ENCODE measurements at regions not wholly inside any gene's neighbourhood (a gene's known extent, or its start where the extent isn't known, plus 50 kb on each side); places are given as distances from the start of the nearest gene placed in this dataset.

DNA sequence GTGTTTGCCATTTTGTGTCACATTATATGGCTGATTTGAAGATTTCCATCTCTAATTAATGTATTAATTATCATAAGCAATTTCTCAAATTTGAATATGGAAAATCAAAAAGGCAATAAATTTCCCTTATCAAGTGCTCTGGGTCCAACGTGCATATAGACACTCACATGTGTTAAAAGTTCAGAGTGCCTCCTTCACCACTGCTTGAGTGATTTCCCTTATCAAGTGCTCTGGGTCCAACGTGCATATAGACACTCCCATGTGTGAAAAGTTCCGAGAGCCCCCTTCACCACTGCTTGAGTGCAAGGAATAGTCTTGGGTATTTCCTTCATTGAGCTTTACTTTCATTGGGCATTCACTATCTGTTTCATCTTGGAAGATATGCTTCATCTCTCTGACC lies 421.0 kb upstream of the ZNF717 start:
- in situ Hi-C loops (cut with HindIII; ENCODE audit: low pct_unique_long_range_greater_than_20kb, low sequenced_read_pairs) (no loop called here), intact Hi-C loops (cut with micrococcal nuclease; ENCODE audit: unreplicated experiment) (no loop called here)
- TF ChIP-seq, protein P1, sequence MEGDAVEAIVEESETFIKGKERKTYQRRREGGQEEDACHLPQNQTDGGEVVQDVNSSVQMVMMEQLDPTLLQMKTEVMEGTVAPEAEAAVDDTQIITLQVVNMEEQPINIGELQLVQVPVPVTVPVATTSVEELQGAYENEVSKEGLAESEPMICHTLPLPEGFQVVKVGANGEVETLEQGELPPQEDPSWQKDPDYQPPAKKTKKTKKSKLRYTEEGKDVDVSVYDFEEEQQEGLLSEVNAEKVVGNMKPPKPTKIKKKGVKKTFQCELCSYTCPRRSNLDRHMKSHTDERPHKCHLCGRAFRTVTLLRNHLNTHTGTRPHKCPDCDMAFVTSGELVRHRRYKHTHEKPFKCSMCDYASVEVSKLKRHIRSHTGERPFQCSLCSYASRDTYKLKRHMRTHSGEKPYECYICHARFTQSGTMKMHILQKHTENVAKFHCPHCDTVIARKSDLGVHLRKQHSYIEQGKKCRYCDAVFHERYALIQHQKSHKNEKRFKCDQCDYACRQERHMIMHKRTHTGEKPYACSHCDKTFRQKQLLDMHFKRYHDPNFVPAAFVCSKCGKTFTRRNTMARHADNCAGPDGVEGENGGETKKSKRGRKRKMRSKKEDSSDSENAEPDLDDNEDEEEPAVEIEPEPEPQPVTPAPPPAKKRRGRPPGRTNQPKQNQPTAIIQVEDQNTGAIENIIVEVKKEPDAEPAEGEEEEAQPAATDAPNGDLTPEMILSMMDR (IDR thresholded peaks at IDR 0.05): no peak
- TF ChIP-seq, protein P2, sequence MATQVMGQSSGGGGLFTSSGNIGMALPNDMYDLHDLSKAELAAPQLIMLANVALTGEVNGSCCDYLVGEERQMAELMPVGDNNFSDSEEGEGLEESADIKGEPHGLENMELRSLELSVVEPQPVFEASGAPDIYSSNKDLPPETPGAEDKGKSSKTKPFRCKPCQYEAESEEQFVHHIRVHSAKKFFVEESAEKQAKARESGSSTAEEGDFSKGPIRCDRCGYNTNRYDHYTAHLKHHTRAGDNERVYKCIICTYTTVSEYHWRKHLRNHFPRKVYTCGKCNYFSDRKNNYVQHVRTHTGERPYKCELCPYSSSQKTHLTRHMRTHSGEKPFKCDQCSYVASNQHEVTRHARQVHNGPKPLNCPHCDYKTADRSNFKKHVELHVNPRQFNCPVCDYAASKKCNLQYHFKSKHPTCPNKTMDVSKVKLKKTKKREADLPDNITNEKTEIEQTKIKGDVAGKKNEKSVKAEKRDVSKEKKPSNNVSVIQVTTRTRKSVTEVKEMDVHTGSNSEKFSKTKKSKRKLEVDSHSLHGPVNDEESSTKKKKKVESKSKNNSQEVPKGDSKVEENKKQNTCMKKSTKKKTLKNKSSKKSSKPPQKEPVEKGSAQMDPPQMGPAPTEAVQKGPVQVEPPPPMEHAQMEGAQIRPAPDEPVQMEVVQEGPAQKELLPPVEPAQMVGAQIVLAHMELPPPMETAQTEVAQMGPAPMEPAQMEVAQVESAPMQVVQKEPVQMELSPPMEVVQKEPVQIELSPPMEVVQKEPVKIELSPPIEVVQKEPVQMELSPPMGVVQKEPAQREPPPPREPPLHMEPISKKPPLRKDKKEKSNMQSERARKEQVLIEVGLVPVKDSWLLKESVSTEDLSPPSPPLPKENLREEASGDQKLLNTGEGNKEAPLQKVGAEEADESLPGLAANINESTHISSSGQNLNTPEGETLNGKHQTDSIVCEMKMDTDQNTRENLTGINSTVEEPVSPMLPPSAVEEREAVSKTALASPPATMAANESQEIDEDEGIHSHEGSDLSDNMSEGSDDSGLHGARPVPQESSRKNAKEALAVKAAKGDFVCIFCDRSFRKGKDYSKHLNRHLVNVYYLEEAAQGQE (IDR thresholded peaks at IDR 0.05; ENCODE audit: insufficient read depth in 1 of 2, low read depth in 2 of 2, low read length in 1 of 2): no peak
- TF ChIP-seq TCF7L2 (IDR thresholded peaks at IDR 0.05; ENCODE audit: low read depth, low read length) (no peak), SIN3A (IDR thresholded peaks at IDR 0.05; ENCODE audit: borderline replicate concordance, insufficient read depth, low read depth, low read length) (no peak), POLR2AphosphoS5 (IDR thresholded peaks at IDR 0.05; ENCODE audit: low read depth, low read length) (no peak)
- CTCF ChIA-PET: no interaction called here
- Histone ChIP-seq H3K27ac (ENCODE audit: low read length) (no peak overlapping the region), H3K27me3 (ENCODE audit: control insufficient read depth, insufficient read depth, low read length) (no peaks in the 10 kb centered on the region), H3K9me3 (ENCODE audit: control insufficient read depth, insufficient read depth, low read depth, low read length) (no peaks in the 10 kb centered on the region), H3K36me3 (ENCODE audit: control insufficient read depth, insufficient read depth, low read length) (no peaks in the 10 kb centered on the region), H3K4me3 (ENCODE audit: low read depth in 2 of 2, low read length in 2 of 2) (no peak overlapping the region), H3K4me1 (ENCODE audit: control insufficient read depth, insufficient read depth, low read length) (no peaks in the 10 kb centered on the region)
- no TSS peak for BruUV-seq (replicated peaks)
- DNase-seq (ENCODE audit: low read depth, low spot score) (no peak), ATAC-seq (no peak)
- POLR2A ChIA-PET: no interaction called here

DNA sequence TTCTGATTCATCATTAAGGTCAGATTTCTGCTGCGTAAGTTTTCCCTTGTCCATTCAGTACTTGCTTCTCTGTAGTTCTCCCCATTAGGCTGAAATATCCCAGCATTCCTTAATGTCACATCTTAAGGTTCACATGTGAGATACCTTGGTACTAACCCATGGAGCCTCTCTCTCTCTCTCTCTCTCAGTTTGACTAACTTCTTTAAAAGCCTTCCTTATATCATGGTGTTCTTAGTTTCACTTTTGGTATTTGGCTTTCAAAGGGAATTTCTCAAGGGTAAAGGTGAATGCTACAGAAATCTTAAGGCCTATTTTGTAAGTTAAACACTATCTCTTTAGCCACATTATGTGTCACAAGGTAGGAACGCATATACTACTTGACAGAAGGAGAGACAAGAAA lies 427.3 kb upstream of the ZNF717 start:
- no peaks in the 10 kb centered on the region for H3K36me3 ChIP-seq (ENCODE audit: control insufficient read depth, insufficient read depth, low read length)
- ChIA-PET CTCF (no interaction called here), POLR2A (no interaction called here)
- ATAC-seq (no peak), DNase-seq (ENCODE audit: low read depth, low spot score) (no peak)
- no peak overlapping the region for H3K4me3 ChIP-seq (ENCODE audit: low read depth in 2 of 2, low read length in 2 of 2)
- intact Hi-C loops (cut with micrococcal nuclease; ENCODE audit: unreplicated experiment): no loop called here
- in situ Hi-C loops (cut with HindIII; ENCODE audit: low pct_unique_long_range_greater_than_20kb, low sequenced_read_pairs): no loop called here
- no peaks in the 10 kb centered on the region for H3K27me3 ChIP-seq (ENCODE audit: control insufficient read depth, insufficient read depth, low read length)
- H3K9me3 ChIP-seq (ENCODE audit: control insufficient read depth, insufficient read depth, low read depth, low read length): no peaks in the 10 kb centered on the region
- TF ChIP-seq TCF7L2 (IDR thresholded peaks at IDR 0.05; ENCODE audit: low read depth, low read length): no peak
- TF ChIP-seq SIN3A (IDR thresholded peaks at IDR 0.05; ENCODE audit: borderline replicate concordance, insufficient read depth, low read depth, low read length): no peak
- TF ChIP-seq, protein P1 (IDR thresholded peaks at IDR 0.05): no peak
- TF ChIP-seq POLR2AphosphoS5 (IDR thresholded peaks at IDR 0.05; ENCODE audit: low read depth, low read length): no peak
- TF ChIP-seq, protein P2 (IDR thresholded peaks at IDR 0.05; ENCODE audit: insufficient read depth in 1 of 2, low read depth in 2 of 2, low read length in 1 of 2): no peak
- BruUV-seq (replicated peaks): no TSS peak
- H3K27ac ChIP-seq (ENCODE audit: low read length): no peak overlapping the region
- no peaks in the 10 kb centered on the region for H3K4me1 ChIP-seq (ENCODE audit: control insufficient read depth, insufficient read depth, low read length)

Data from Panc1 (cell line).